ENCODE measurements at regions not wholly inside any gene's neighbourhood (a gene's known extent, or its start where the extent isn't known, plus 50 kb on each side); places are given as distances from the start of the nearest gene placed in this dataset.

- Histone ChIP-seq H3K79me2 (ENCODE audit: control insufficient read depth, insufficient read depth, low read length) (no peaks in the 10 kb centered on the region), H3K4me2 (ENCODE audit: control insufficient read depth, extremely low read depth, insufficient read depth, low read depth, low read length) (no peak overlapping the region), H3K27me3 (ENCODE audit: control insufficient read depth, extremely low read depth, insufficient read depth, low read length) (no peaks in the 10 kb centered on the region), H3K36me3 (ENCODE audit: control insufficient read depth in 2 of 2, extremely low read depth in 1 of 2, insufficient read depth in 2 of 2, low read length in 2 of 2) (no peaks in the 10 kb centered on the region), H4K20me1 (ENCODE audit: control insufficient read depth, extremely low read depth, insufficient read depth, low read length) (no peaks in the 10 kb centered on the region), H3K27ac (ENCODE audit: control insufficient read depth, insufficient read depth, low read length) (no peak overlapping the region), H3K9ac (ENCODE audit: control insufficient read depth, extremely low read depth, insufficient read depth, low read length) (no peak overlapping the region), H3K9me1 (ENCODE audit: control insufficient read depth, extremely low read depth, insufficient read depth, low read length) (no peaks in the 10 kb centered on the region), H3K4me3 (ENCODE audit: control insufficient read depth in 2 of 3, extremely low read depth in 1 of 3, insufficient read depth in 2 of 3, low read depth in 1 of 3, low read length in 3 of 3) (no peak overlapping the region), H3K4me1 (ENCODE audit: control insufficient read depth, extremely low read depth, insufficient read depth, low read length) (no peaks in the 10 kb centered on the region), H2AFZ (ENCODE audit: control insufficient read depth, low read length) (no peak overlapping the region), H3K9me3 (ENCODE audit: control insufficient read depth, low read depth, low read length) (no peaks in the 10 kb centered on the region)
- no peak for TF ChIP-seq EZH2 (IDR thresholded peaks at IDR 0.05; ENCODE audit: low read length)
- no peak for TF ChIP-seq CTCF (optimal IDR thresholded peaks at IDR 0.05 in 1 of 3, IDR thresholded peaks at IDR 0.05 in 1 of 3, conservative IDR thresholded peaks at IDR 0.05 in 1 of 3; ENCODE audit: extremely low read depth in 1 of 3, insufficient read depth in 2 of 3, low read length in 3 of 3)
- DNase-seq (ENCODE audit: low read depth, low spot score), result no peak
- no peak for FAIRE-seq
- dilution Hi-C loops (cut with MboI; ENCODE audit: extremely low pct_ligation_motif_present, low sequenced_read_pairs), result no loop called here
Observed at GRCh38 chr3:147554332-147554731, 145.2 kb downstream of the ZIC1 start.

DNA sequence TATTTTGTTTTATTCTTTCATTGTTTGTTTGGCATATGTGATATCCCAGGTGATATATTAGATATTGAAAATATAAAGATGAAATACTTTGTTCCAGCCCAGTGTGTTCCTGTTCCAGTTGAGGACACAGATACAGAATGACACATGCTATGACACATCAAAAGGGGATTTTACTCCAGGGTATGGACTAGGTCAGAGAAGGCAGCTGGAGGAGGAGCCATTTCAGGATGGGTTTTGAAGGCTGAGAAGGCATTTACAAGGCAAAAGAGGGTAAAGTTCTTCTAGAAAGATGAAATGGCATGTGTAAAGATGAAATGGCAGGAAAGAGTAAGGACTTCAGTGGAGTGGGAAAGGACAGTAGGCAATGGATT lies 163.8 kb downstream of the ZIC1 start:
- Histone ChIP-seq H3K9ac (ENCODE audit: control insufficient read depth, extremely low read depth, insufficient read depth, low read length) (no peak overlapping the region), H3K4me1 (ENCODE audit: control insufficient read depth, extremely low read depth, insufficient read depth, low read length) (no peaks in the 10 kb centered on the region), H3K27ac (ENCODE audit: control insufficient read depth, insufficient read depth, low read length) (no peak overlapping the region), H3K9me1 (ENCODE audit: control insufficient read depth, extremely low read depth, insufficient read depth, low read length) (no peaks in the 10 kb centered on the region), H4K20me1 (ENCODE audit: control insufficient read depth, extremely low read depth, insufficient read depth, low read length) (no peaks in the 10 kb centered on the region), H3K36me3 (ENCODE audit: control insufficient read depth in 2 of 2, extremely low read depth in 1 of 2, insufficient read depth in 2 of 2, low read length in 2 of 2) (no peaks in the 10 kb centered on the region), H3K4me2 (ENCODE audit: control insufficient read depth, extremely low read depth, insufficient read depth, low read depth, low read length) (no peak overlapping the region), H3K9me3 (ENCODE audit: control insufficient read depth, low read depth, low read length) (no peaks in the 10 kb centered on the region), H3K4me3 (ENCODE audit: control insufficient read depth in 2 of 3, extremely low read depth in 1 of 3, insufficient read depth in 2 of 3, low read depth in 1 of 3, low read length in 3 of 3) (no peak overlapping the region), H2AFZ (ENCODE audit: control insufficient read depth, low read length) (no peak overlapping the region), H3K79me2 (ENCODE audit: control insufficient read depth, insufficient read depth, low read length) (no peaks in the 10 kb centered on the region), H3K27me3 (ENCODE audit: control insufficient read depth, extremely low read depth, insufficient read depth, low read length) (no peaks in the 10 kb centered on the region)
- dilution Hi-C loops (cut with MboI; ENCODE audit: extremely low pct_ligation_motif_present, low sequenced_read_pairs), result no loop called here
- DNase-seq (ENCODE audit: low read depth, low spot score) (no peak), FAIRE-seq (no peak)
- TF ChIP-seq CTCF (optimal IDR thresholded peaks at IDR 0.05 in 1 of 3, IDR thresholded peaks at IDR 0.05 in 1 of 3, conservative IDR thresholded peaks at IDR 0.05 in 1 of 3; ENCODE audit: extremely low read depth in 1 of 3, insufficient read depth in 2 of 3, low read length in 3 of 3) (no peak), EZH2 (IDR thresholded peaks at IDR 0.05; ENCODE audit: low read length) (no peak)

All from keratinocyte (primary cell).